NCI-H2171 (cell line): ENCODE measurements at regions not wholly inside any gene's neighbourhood (a gene's known extent, or its start where the extent isn't known, plus 50 kb on each side); places are given as distances from the start of the nearest gene placed in this dataset.

ENCODE experiments used
- DNase-seq: peaks from one replicate; lab custom pipeline; 2025; lab: John Stamatoyannopoulos, UW

- DNase-seq: no peak
Observed at GRCh38 chr6:153634416-153634815, 404.6 kb upstream of the OPRM1 start.

- no peak for DNase-seq
Observed at GRCh38 chr6:153625089-153625488, 414.0 kb upstream of the OPRM1 start.

- no peak for DNase-seq
Observed at GRCh38 chr6:153624528-153624927, 414.5 kb upstream of the OPRM1 start.

DNA sequence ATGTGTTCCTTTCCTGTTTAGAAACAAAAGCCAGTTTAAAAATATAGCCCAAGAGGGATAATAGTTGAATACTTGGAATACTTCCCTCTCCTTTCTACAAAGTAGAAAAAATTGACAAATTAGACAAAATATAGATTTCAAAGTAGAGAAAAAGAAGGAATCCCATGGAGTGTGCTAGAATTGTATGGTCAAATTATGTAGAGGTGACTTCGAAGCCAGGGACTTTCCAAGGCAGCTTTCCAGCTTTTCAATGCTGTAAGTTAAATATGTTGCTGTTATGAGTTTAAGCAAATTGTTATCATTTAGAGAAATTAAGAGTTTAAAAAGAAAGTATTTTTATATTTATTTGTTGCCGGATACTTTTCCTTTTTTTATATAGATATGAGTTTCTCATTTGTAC is 415.5 kb upstream of the OPRM1 start:
- no peak for DNase-seq

GRCh38 chr6:153621491-153621890 is 417.5 kb upstream of the OPRM1 start:
- no peak for DNase-seq

GRCh38 chr6:153621070-153621469 is 418.0 kb upstream of the OPRM1 start:
- DNase-seq: no peak

DNA sequence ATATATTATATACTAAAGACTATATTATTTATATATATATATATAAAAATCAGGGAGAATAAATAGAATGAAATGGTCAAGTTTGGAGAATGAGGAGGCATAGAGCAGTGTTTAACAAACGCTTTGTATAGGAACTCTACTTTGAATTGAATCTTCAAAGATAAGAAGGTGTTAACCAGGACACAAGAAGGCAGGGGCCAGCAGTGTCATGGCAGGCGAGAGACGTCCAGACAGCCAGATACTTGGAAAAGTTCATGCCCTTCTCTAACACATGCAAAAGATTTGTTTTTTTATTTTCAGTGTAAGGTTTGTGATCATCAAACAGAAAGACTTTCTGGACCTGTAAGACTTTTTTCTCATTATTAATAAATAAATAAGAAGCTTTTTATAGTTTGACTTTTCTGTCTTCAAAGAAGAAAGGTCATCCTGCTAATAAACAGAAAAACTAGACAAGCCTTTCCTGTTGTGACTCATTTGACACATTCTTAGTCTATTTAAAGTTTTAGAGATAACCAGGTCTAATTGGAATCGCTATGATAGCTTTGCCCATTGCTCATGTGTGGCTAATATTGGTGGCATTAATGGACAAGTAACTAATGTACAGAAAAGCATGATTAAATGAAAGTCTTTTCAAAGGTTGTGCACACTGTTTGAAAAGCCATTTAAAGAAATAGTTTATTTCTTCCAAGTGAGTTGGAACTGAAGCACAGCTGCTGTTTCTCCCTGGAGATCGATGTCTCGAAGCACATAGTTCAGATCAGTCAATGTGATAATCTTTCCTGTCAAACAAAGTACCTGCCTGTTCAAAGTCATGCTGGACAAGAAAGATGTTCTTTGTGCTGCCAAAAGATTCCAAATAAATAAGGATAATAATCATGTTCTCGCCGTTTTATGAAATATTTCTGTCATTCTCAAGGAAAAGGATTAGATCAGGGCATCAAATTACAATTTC is 420.4 kb upstream of the OPRM1 start:
- no peak for DNase-seq

DNA sequence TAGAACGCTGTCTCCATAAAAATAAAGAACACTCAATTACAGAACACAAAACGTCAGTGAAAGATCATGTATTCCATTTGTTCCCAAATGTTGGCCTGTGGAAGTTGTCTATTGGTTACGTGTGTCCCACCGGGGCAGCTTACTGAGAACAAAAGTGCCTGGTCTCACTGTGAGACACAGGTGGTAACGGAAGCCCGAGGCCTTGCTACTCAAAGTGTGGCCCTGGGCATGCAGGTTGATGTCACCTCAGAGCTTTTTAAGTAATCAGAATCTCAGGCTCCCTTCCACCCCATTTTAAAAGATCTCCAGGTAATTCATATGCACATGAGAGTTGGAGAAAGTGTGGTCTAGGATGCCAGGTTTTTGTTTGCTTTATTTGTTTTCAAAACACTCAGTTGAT is 422.5 kb upstream of the OPRM1 start:
- no peak for DNase-seq

- no peak for DNase-seq
Observed at GRCh38 chr6:153613719-153614455, 425.2 kb upstream of the OPRM1 start.

GRCh38 chr6:153602401-153602800 is 436.6 kb upstream of the OPRM1 start:
- no peak for DNase-seq

DNA sequence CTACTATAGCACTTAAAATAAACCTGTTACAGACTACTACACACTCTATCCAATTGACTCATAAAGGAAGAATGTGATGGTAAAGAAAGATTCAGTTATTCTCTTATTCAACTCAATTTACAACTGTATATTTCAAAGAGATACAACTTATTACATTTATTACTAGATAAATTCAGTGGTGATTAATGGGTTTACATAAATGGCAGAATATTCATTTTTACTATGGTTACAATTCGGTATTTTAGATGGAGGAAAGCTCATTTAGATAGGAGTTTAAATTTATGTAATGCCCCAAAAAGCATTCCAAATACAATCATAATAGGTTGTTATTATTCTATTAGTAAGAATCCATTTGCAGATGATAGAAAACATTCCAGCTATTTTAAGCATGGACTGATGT is 439.1 kb upstream of the OPRM1 start:
- DNase-seq: no peak

- no peak for DNase-seq
Observed at GRCh38 chr6:153595903-153596302, 443.1 kb upstream of the OPRM1 start.

DNA sequence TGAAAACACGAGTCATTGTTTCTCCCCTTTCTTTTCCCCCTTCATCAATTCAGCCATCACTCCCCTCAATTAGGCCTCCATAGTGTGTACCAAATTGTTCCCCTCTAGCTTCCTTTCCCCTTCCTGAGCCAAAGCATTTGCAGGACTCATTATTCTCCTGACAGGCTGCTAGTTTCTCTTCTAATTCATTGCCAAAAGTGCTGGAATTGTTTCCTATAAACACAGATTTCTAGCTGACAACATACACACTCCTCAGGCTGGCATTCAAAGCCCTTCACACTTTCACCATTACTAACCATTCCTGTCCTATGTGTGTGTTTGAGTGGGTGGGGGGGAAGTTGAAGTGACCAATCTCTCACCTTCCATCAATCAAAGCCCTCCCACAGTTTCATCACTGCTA is 444.2 kb upstream of the OPRM1 start:
- no peak for DNase-seq

GRCh38 chr6:153591159-153591558 is 447.9 kb upstream of the OPRM1 start:
- DNase-seq: no peak

GRCh38 chr6:153590411-153590810 is 448.6 kb upstream of the OPRM1 start:
- no peak for DNase-seq

GRCh38 chr6:153588330-153588729 is 450.7 kb upstream of the OPRM1 start:
- DNase-seq: no peak

DNA sequence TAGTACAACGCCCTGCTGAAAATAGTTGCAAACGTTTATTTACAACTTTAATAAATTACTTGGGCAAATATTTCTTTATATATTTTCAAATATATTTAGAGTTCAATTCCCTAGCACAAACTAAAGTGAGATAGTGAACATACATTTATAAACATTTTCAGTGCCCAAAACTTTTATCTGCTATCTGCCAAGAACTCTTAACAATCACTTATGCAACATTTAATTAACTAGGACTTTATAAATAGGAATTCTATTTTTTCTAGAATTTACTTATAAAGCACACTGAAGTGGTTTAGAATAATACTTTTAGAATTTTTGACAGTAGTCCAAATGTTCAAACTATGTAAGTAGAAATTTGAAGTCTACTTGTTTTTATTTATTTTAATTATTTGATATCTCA is 452.6 kb upstream of the RGS17 start:
- DNase-seq: no peak

- no peak for DNase-seq
Observed at GRCh38 chr6:153580776-153581175, 449.7 kb upstream of the RGS17 start.

DNA sequence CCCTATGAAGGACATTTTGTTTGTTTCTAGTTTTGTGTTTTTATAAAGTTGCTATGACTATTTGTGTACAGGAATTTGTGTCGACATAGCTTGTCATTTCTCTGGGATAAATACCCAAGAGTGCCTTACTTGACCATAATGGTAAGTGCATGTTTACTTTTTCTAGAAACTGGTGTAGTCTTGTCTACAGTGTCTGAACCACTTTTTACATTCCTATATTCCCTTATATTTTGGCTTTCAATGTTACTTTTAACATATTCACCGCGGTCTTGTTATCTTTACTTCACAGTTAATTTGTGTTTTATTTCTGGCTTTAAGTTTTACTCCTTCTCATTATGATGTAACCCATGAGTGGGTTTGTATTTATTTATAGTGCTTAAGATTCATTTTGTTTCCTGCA is 444.4 kb upstream of the RGS17 start:
- DNase-seq: no peak

DNA sequence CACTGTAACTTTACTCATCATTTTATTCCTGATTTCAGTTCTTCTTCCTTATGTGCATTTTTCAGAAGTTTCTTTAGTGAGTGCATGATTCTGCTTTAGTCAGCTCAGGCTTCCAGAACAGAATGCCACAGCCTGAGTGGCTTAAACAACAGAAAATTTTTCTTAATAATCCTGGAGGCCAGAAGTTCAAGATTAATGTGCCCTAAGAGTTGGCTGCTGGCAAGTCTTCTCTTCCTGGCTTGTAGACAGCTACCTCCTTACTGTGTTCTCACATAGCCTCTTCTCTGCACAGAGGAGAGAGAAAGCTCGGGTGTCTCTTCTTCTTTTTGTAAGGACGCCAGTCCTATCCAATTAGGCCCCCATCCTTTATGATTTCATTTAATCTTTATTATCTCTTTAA is 443.1 kb upstream of the RGS17 start:
- no peak for DNase-seq

DNA sequence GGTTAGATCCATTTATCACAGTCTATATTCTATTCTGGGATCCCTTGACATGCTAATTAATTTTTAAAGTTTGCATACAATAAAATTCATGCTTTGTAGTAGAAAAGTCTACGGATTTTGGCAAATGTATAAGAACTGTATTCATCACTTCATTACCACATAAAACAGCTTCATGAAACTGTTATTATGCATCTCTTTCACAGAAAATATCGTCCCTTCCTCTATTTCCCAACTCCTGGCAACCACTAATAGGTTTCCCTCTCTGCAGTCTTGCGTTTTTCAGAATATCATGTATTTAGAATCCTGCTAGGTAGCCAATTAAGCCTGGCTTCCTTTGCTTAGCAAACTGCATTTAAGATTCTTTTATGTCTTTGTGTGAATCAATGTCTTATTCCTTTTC is 441.3 kb upstream of the RGS17 start:
- no peak for DNase-seq

- no peak for DNase-seq
Observed at GRCh38 chr6:153568628-153569027, 437.5 kb upstream of the RGS17 start.

DNA sequence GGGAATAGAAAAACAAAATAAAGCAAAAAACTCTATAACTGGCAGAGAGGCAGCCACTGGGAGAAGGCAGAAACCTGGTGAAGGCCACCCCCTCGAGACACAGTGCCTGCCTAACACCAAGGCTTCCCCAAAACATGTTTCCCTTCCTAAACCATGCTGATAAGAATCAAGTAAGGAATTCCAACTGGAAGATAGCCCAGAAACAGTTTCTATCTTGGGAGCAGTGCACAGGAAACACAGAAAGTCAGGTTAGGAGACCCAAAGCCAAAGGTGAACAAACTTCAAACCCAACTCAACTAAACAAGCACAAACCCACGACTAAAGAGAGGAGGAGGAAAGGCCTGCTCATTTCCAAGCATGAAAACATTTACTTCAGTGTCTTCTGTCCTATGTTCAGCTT is 433.7 kb upstream of the RGS17 start:
- DNase-seq: no peak
